ENCODE measurements at regions not wholly inside any gene's neighbourhood (a gene's known extent, or its start where the extent isn't known, plus 50 kb on each side); places are given as distances from the start of the nearest gene placed in this dataset.

DNA sequence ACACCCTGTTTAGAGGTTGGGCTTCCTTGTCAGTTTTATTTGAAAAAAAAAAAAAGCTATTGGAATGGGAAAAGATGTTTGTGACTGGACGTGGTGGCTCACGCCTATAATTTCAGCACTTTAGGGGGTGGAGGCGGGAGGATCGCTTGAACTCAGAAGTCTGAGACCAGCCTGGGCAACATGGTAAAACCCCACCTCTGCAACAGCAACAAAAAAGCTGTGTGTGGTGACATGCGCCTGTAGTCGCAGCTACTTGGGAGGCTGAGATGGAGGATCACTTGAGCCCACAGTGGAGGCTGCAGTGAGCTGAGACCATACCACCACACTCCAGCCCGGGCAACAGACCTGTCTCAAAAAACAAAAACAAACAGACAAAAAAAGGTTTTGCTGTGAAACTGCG lies 66.1 kb upstream of the SIAH1 start:
- TF ChIP-seq, protein P1, sequence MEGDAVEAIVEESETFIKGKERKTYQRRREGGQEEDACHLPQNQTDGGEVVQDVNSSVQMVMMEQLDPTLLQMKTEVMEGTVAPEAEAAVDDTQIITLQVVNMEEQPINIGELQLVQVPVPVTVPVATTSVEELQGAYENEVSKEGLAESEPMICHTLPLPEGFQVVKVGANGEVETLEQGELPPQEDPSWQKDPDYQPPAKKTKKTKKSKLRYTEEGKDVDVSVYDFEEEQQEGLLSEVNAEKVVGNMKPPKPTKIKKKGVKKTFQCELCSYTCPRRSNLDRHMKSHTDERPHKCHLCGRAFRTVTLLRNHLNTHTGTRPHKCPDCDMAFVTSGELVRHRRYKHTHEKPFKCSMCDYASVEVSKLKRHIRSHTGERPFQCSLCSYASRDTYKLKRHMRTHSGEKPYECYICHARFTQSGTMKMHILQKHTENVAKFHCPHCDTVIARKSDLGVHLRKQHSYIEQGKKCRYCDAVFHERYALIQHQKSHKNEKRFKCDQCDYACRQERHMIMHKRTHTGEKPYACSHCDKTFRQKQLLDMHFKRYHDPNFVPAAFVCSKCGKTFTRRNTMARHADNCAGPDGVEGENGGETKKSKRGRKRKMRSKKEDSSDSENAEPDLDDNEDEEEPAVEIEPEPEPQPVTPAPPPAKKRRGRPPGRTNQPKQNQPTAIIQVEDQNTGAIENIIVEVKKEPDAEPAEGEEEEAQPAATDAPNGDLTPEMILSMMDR (conservative IDR thresholded peaks at IDR 0.05; ENCODE audit: low read depth, low read length), result no peak
- TF ChIP-seq EZH2 (IDR thresholded peaks at IDR 0.05; ENCODE audit: borderline replicate concordance, low read depth, low read length, poor library complexity, severe bottlenecking), result no peak
